RPMI7951 (cell line): ENCODE measurements at regions not wholly inside any gene's neighbourhood (a gene's known extent, or its start where the extent isn't known, plus 50 kb on each side); places are given as distances from the start of the nearest gene placed in this dataset.
"Not testable (repeated sequence)": the region's sequence is repeated elsewhere in the genome, so short reads cannot be mapped to it uniquely, and the experiment has no call there.

Experiments
- DNase-seq: peaks from one replicate; pipeline ENCODE4 v3.0.0-alpha.2; 2012; ENCODE audit warnings: low read depth

GRCh38 chr6:78505178-78505577, 362.2 kb upstream of the IRAK1BP1 start:
- DNase-seq: peak; percentile 24

GRCh38 chr6:78511009-78511408, 356.3 kb upstream of the IRAK1BP1 start:
- no peak for DNase-seq

- DNase-seq: no peak
Observed at GRCh38 chr6:78513856-78514255, 353.5 kb upstream of the IRAK1BP1 start.

- no peak for DNase-seq
Observed at GRCh38 chr6:78515271-78515670, 352.1 kb upstream of the IRAK1BP1 start.

- no peak for DNase-seq
Observed at GRCh38 chr6:78517399-78517798, 350.0 kb upstream of the IRAK1BP1 start.

- no peak for DNase-seq
Observed at GRCh38 chr6:78523622-78524021, 343.7 kb upstream of the IRAK1BP1 start.

- no peak for DNase-seq
Observed at GRCh38 chr6:78525976-78526375, 341.4 kb upstream of the IRAK1BP1 start.

GRCh38 chr6:78526432-78526831, 340.9 kb upstream of the IRAK1BP1 start:
- no peak for DNase-seq

- DNase-seq: no peak
Observed at GRCh38 chr6:78528926-78529325, 338.4 kb upstream of the IRAK1BP1 start.

GRCh38 chr6:78530208-78530607, 337.1 kb upstream of the IRAK1BP1 start:
- no peak for DNase-seq

- DNase-seq: no peak
Observed at GRCh38 chr6:78533426-78533825, 333.9 kb upstream of the IRAK1BP1 start.

GRCh38 chr6:78533876-78534275, 333.5 kb upstream of the IRAK1BP1 start:
- no peak for DNase-seq

- peak; percentile 17 for DNase-seq
Observed at GRCh38 chr6:78538002-78538401, 329.3 kb upstream of the IRAK1BP1 start.

GRCh38 chr6:78547636-78548035, 319.7 kb upstream of the IRAK1BP1 start:
- DNase-seq: not testable (repeated sequence)

GRCh38 chr6:78551361-78551760, 316.0 kb upstream of the IRAK1BP1 start:
- DNase-seq: no peak

GRCh38 chr6:78552435-78552834, 314.9 kb upstream of the IRAK1BP1 start:
- DNase-seq: no peak

GRCh38 chr6:78554341-78554740, 313.0 kb upstream of the IRAK1BP1 start:
- DNase-seq: no peak

GRCh38 chr6:78559056-78559455, 308.3 kb upstream of the IRAK1BP1 start:
- DNase-seq: no peak

GRCh38 chr6:78561015-78561414, 306.3 kb upstream of the IRAK1BP1 start:
- DNase-seq: no peak

GRCh38 chr6:78565997-78566396, 301.4 kb upstream of the IRAK1BP1 start:
- DNase-seq: no peak

GRCh38 chr6:78570044-78570443, 297.3 kb upstream of the IRAK1BP1 start:
- DNase-seq: no peak

GRCh38 chr6:78577585-78577984, 289.8 kb upstream of the IRAK1BP1 start:
- DNase-seq: no peak

- DNase-seq: no peak
Observed at GRCh38 chr6:78578430-78578829, 288.9 kb upstream of the IRAK1BP1 start.

GRCh38 chr6:78580923-78581322, 286.4 kb upstream of the IRAK1BP1 start:
- DNase-seq: no peak

GRCh38 chr6:78583079-78583478, 284.3 kb upstream of the IRAK1BP1 start:
- DNase-seq: no peak
